Lower lobe of right lung (tissue), 2 donors: ENCODE measurements at regions not wholly inside any gene's neighbourhood (a gene's known extent, or its start where the extent isn't known, plus 50 kb on each side); places are given as distances from the start of the nearest gene placed in this dataset.

Experiments
- ATAC-seq, 2 donors: fragments of 200-7000 bp; cut with Tn5 transposase; one replicate each; pipeline ENCODE4 v1.9.1; 2020 to 2022; ENCODE audit warnings: mild to moderate bottlenecking in 2 of 2, moderate library complexity in 2 of 2
- DNase-seq: peaks from one replicate; pipeline ENCODE4 v3.0.0-alpha.2; 2020
- H3K27ac ChIP-seq: fragments of 200-600 bp; one replicate; pipeline ENCODE4 v1.8.0; 2022
- H3K27me3 ChIP-seq: fragments of 200-600 bp; one replicate; pipeline ENCODE4 v1.8.0; 2022; ENCODE audit warnings: low read depth
- H3K36me3 ChIP-seq: fragments of 200-600 bp; one replicate; pipeline ENCODE4 v1.8.0; 2022; ENCODE audit warnings: mild to moderate bottlenecking
- H3K4me1 ChIP-seq: fragments of 200-600 bp; one replicate; pipeline ENCODE4 v1.8.0; 2022
- H3K4me3 ChIP-seq: fragments of 200-600 bp; one replicate; pipeline ENCODE4 v1.8.0; 2022; ENCODE audit warnings: mild to moderate bottlenecking
- H3K9me3 ChIP-seq: fragments of 200-600 bp; one replicate; pipeline ENCODE4 v1.8.0; 2022
- CTCF ChIP-seq: fragments of 200-600 bp; IDR thresholded peaks from one replicate; pipeline ENCODE4 v1.8.0; 2022; ENCODE audit warnings: antibody characterized with exemption, mild to moderate bottlenecking
- intact Hi-C: fragments of 100-400 bp; cut with DNase I; formaldehyde crosslinking; loops from one replicate; pipeline ENCODE4 v1.11.0; 2022
- donor health status: DM: no; HTN: yes; CAD: no; lungs with severe emphysema.

GRCh38 chr4:141900856-141901255, 264.5 kb downstream of the IL15 start:
- Histone ChIP-seq H3K4me3 (no peak overlapping the region), H3K27ac (no peak overlapping the region), H3K27me3 (no peaks in the 10 kb centered on the region), H3K4me1 (no peaks in the 10 kb centered on the region), H3K36me3 (no peaks in the 10 kb centered on the region), H3K9me3 (no peaks in the 10 kb centered on the region)
- ATAC-seq (no peak), DNase-seq (no peak)
- intact Hi-C loops = no loop called here
- no peak for TF ChIP-seq CTCF

GRCh38 chr4:141905751-141906150, 269.4 kb downstream of the IL15 start:
- Histone ChIP-seq H3K4me3 (no peak overlapping the region), H3K27me3 (no peaks in the 10 kb centered on the region), H3K4me1 (no peaks in the 10 kb centered on the region), H3K27ac (no peak overlapping the region), H3K9me3 (no peaks in the 10 kb centered on the region), H3K36me3 (no peaks in the 10 kb centered on the region)
- intact Hi-C loops = no loop called here
- no peak for TF ChIP-seq CTCF
- DNase-seq = no peak
- no peak for ATAC-seq

- no peak overlapping the region for H3K27ac ChIP-seq
- DNase-seq (no peak), ATAC-seq (no peak)
- H3K9me3 ChIP-seq = no peaks in the 10 kb centered on the region
- TF ChIP-seq CTCF = no peak
- no peaks in the 10 kb centered on the region for H3K27me3 ChIP-seq
- H3K4me1 ChIP-seq = no peaks in the 10 kb centered on the region
- intact Hi-C loops = no loop called here
- H3K4me3 ChIP-seq = no peak overlapping the region
- H3K36me3 ChIP-seq = no peaks in the 10 kb centered on the region
These were observed 273.2 kb downstream of the IL15 start for GRCh38 chr4:141909541-141909940.

GRCh38 chr4:141912831-141913230, 276.4 kb downstream of the IL15 start:
- no peak for TF ChIP-seq CTCF
- Histone ChIP-seq H3K9me3 (no peaks in the 10 kb centered on the region), H3K36me3 (no peaks in the 10 kb centered on the region), H3K27me3 (no peaks in the 10 kb centered on the region), H3K27ac (no peak overlapping the region), H3K4me1 (no peaks in the 10 kb centered on the region), H3K4me3 (no peak overlapping the region)
- ATAC-seq (no peak), DNase-seq (no peak)
- intact Hi-C loops = no loop called here

- Histone ChIP-seq H3K4me1 (no peaks in the 10 kb centered on the region), H3K9me3 (no peaks in the 10 kb centered on the region), H3K27ac (no peak overlapping the region), H3K36me3 (no peaks in the 10 kb centered on the region), H3K4me3 (no peak overlapping the region), H3K27me3 (no peaks in the 10 kb centered on the region)
- no peak for ATAC-seq
- intact Hi-C loops = no loop called here
- DNase-seq = no peak
- TF ChIP-seq CTCF = no peak
These were observed 277.5 kb downstream of the IL15 start for GRCh38 chr4:141913928-141914327.

GRCh38 chr4:141914746-141915145, 278.4 kb downstream of the IL15 start:
- intact Hi-C loops = no loop called here
- ATAC-seq (no peak), DNase-seq (no peak)
- Histone ChIP-seq H3K9me3 (no peaks in the 10 kb centered on the region), H3K27me3 (no peaks in the 10 kb centered on the region), H3K36me3 (no peaks in the 10 kb centered on the region), H3K27ac (no peak overlapping the region), H3K4me1 (no peaks in the 10 kb centered on the region), H3K4me3 (no peak overlapping the region)
- no peak for TF ChIP-seq CTCF
